HT1080 (cell line): ENCODE measurements at regions not wholly inside any gene's neighbourhood (a gene's known extent, or its start where the extent isn't known, plus 50 kb on each side); places are given as distances from the start of the nearest gene placed in this dataset.
A peak's percentile ranks its signal among the peaks of the same experiment; 100 is the strongest.
"Not testable (repeated sequence)": the region's sequence is repeated elsewhere in the genome, so short reads cannot be mapped to it uniquely, and the experiment has no call there.

ENCODE experiments used
- DNase-seq: peaks from one replicate; pipeline ENCODE4 v3.0.0-alpha.2; 2015; ENCODE audit warnings: low read depth

DNA sequence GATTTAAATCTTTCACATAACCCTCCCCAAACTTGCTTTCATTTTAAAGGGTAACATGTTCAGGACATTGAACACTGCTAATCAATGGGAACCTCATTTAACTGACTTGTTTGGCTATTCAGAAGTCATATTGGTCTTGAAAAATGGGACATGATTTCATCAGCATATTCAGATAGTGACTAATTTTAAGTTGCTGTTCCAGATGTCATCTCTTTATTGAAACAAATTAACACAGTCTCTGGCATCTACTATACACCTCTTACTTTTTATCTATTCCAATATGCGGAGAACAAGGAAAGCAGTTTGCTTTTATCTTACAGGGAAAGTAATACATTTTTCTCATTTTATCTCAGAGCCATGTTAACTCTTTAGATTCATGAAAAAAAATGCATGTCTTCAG, 310.1 kb downstream of the S1PR1 start:
- DNase-seq, result no peak

DNA sequence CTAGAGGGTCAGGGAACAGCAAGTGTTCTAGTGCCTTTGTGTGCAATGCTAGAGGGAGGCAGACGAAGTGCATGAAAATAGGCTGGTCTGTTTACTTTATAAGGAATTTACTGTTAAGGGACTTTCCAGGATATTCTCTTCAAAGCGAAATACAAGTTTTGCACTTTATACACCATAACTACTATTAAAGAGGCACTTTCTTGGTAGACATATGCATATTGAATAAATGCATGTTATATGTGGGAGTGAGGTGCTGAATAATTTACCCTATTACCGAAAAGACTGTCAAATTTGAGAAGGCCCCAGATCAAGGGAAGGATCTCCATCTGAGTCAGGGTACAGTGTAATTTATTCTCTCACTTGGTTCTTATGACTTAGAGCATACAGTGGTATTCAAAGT, 310.5 kb downstream of the S1PR1 start:
- DNase-seq, result no peak

DNA sequence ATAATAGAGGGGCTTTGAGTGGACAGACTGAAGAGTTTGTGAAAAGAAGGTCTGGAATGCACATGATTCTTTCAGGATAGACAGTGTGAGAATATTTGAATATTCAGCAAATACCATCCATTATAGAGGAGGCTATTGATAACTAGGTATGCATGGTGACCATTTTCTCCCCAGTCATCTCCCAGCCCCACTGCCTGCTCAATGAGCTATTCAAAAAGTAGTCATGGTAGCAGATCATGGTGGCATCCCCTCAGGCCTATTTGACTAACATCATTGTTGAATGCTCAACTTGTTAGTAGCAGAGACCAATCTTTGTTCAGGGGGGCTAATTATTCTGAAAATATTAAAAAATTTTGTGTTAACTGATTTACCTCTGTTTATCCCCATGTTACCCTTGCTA, 311.6 kb downstream of the S1PR1 start:
- DNase-seq, result no peak

DNA sequence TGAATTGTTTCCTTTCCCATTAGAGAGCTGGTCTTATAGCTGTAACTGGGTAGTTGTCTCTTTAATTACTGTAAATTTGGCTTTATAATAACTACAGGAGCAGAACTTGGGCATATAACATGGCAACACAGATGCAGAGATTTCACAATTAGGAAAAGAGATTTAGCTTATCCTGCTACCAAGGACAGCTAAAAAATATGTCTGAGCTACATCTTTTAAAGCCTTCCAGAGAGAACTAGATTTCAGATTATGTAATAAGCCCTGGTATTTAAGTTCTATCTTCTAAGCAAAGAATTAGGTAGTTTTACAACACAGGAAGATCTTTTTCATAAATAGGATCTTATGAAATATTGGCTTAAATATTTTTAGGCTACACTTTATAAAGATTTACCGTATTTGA, 313.8 kb downstream of the S1PR1 start:
- DNase-seq, result no peak

DNA sequence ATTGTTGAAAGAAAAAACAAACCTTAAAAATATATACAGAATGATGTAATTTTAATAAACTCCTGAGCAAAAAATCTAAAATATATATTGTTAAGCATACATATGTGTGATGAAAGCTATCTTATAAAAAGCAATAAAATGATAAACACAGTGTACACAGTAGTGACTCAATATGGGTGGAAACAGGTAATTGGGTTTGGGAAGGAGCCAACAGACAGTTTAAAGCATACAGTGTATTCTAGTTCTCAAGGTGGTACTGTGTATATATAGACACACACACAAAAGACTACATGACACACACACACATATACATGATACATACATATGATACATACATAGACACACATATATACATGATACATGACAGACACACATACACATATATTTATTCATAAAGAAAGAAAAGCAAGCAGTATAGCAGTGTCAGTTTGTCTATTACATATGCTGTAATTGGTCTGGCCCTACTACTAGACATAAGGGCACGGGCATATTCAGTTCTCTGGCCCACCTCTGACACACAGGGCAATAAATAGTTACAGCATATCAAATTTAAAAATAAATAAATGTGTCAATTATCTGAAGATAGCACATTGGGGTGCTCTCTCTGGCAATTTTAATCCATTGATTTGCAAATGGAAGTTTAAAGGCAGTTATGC, 330.2 kb downstream of the S1PR1 start:
- DNase-seq, result no peak

DNA sequence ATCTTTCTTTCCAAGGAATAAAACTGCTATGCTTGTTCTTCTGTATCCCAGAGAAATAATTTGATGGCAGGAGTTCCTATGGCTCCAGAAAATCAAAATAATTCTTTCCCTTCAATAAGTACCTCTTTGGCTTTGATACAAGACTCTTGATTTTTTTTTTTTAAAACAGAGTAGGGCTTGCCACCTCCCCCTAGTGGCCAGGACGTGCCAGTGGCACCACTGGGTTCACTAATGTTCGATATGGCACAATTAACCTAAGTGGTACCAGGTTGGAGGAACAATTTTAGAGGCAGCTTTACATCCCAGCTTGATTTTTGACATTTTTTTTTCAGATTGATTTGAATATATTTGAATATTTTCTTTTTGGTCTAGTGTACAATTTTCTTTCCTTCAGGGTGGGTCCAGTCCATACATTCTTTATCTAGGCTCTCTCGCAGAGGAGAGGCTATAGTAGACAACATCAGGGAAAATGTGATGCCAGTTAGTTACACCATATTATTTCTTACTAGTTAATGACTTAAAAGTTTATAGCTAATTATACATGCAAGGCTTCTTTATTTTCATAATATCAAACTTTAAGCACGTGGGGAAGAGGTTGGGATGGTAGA, 330.9 kb downstream of the S1PR1 start:
- DNase-seq, result peak; percentile 54

DNA sequence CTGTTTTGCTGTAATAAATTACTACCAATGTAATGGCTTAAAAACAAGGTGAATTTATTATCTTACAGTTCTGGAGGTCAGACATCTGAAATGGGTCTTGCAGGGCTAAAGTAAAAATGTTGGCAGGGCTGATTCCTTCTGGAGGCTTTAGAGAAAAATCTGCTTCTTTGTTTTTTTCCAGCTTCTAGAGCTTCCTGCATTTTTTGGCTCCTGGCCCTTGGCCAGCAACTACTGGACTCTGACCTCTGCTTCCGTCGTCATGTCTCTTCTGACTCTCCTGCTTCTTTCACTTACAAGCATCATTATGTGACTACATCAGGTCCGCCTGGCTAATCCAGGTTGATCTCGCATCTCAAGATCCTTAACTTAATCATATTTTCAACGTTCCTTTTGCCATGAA, 350.9 kb downstream of the S1PR1 start:
- peak; percentile 48 for DNase-seq

DNA sequence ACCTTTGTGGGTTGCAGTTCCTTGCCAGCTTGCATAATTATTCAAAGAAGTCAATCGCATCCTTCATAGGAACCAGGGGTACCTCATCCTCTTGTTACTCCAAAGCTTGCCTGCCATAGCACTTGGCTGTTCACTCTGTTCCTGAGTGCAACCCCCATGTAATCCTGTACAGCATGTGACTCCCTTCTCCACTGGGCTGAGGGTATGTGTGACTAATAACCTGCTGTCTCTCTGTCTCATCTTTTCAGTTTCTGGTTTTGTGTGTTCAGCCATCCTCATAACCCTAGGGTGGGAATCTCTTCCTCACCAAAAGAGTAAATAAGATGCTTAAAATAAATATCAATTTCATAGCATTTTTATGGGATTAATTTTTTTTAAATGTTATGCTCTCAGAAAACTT, 351.9 kb downstream of the S1PR1 start:
- peak; percentile 38 for DNase-seq

DNA sequence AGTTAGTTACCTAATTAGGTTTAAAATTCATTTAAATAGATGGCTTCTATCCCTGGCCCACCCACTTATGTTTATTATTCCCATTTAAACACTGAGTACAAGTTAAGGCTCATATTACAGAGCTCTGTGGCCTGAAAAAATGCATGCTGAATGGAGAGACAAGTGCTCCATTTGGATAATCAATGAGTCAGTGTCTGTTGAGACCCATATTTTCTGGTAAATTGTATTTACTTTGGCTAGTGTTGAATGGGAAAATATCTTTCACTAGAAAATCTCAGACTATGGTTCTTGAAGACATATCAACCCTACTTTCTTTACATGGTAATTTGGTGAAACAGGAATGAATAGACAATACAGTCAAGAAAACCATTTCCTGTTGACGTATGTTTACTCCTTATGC, 356.0 kb downstream of the S1PR1 start:
- DNase-seq, result peak; percentile 31

DNA sequence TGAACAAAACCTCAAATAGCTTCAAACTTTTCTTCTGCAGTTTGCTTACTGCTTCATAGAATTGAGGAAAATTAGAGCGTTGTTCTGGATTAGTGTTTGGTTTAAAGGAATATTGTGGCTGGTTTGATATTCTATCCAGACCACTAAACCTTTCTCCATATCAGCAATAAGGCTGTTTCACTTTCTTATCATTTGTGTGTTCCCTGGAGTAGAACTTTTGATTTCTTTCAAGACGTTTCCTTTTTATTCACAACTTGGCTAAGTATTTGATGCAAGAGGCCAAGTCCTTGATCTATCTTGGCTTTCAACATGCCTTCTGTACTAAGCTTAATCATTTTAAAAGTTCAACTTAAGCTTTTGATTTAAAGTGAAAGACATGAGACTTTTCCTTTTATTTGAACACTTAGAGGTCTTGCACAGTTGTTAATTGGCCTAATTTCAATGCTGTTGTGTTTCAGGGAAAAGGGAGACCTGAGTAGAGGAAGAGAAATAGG, 359.1 kb downstream of the S1PR1 start:
- no peak for DNase-seq

DNA sequence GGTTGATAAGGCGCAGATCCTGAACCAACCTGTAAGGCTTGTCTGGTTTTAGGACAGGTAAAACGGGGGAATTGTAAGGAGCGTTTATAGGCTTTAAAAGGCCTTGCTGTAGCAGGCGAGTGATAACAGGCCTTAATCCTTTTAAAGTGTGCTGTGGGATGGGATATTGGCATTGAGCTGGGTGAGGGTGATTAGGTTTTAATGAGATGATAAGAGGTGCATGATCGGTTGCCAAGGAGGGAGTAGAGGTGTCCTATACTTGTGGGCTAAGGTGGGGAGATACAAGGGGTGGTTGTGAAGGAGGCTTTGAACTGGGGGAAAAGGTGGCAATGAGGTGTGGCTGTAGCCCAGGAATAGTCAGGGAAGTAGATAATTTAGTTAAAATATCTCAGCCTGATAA, 363.8 kb downstream of the S1PR1 start:
- not testable (repeated sequence) for DNase-seq

DNA sequence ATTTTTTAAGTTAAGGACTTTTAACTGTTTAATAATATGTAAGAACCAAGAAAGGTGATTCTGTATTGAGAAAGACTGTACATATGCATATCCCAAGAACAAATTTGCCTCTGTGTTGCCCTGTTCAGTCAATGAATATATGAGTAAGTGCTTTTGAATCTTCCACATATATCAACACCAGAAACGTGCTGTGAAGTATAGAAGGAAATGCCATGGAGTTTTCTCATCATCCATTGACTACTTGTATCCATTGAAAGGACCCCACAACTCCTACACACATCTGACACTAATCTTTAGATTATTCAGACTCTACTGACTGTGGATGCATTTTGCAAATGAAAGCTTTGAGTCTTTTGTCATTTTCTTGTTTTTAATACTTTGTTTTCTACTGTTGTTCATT, 366.9 kb downstream of the S1PR1 start:
- DNase-seq, result peak; percentile 13

DNA sequence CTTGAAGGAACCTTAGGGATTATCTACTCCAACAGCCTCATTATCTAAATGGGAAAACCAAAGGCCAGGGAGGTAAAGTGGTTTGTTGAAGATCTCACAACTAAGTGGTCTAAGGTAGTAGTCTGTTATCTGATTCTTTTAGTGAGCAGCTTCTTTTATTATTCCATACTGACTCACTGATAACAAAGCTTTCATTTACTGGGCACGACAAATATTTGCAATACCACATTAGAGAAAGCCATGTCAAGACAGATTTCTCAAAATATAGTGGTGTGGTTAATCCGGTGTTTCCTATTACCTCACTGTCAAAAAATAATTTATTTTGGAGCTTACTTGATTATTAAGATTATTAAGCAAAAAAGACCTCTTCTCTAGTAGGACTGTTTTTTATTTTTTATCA, 369.1 kb downstream of the S1PR1 start:
- DNase-seq, result no peak

DNA sequence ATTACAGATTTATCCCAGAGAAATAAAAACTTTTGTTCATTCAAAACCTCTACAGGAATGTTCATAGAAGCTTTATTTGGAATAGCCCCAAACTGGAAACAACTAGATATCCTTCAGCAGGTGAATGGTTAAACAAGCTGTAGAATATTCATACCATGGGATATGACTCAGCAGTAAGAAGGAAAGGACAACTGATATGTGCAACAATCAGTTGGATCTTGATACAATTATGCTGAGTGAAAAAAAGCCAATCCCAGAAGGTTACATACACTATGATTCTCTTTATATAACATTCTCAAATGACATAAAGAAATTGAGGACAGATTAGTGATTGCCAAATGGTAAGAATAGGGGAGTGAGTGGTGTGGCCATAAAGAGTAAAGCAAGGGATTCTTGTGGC, 376.7 kb downstream of the S1PR1 start:
- peak; percentile 50 for DNase-seq

DNA sequence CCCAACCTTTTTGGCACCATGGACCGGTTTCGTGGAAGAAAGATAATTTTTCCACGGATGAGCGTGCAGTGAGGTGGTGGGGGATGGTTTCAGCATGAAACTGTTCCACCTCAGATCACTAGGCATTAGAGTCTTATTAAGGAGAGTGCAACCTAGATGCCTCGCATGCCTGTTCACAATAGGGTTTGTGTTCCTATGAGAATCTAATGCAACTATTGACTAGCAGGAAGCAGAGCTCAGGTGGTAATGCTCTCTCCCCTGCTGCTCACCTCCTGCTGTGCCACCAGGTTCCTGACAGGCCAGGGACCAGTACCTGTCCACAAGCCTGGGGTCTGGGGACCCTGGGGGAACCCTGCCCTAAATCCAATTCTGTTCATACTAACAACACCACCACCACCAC, 377.8 kb downstream of the OLFM3 start:
- no peak for DNase-seq

DNA sequence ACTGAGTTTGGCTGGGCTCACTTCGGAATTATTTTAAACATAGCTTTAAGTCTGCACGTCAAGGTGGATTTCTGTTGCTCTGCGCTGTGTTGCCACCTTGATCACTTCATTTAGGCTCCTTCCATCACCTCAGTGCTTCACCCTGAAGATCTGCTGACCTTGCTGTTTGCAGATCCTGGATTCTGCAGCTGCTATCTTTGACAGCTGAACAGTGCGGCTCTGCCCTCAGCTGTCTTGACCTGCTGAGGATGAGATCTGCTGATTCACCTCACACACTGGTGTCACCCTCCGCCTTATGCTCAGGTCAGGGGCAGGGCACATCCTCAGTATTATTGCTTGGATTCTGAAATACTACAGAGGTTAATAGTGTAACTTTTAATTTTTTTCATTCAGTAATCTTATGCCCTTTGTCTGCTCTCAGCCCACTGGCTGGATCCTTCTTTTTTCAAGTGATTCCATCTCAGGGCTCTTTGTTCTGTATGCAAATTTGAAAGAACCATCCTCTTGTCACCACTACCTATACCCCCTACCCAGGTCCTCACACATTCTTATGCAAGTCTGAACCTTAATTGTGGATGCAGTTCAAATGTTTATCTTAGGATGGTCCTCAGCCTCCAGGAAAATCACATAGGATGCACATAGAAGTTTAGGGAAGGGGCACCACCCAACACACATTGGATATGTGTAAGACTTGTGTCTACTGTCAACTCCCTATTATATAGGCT, 364.0 kb downstream of the OLFM3 start:
- DNase-seq, result no peak

DNA sequence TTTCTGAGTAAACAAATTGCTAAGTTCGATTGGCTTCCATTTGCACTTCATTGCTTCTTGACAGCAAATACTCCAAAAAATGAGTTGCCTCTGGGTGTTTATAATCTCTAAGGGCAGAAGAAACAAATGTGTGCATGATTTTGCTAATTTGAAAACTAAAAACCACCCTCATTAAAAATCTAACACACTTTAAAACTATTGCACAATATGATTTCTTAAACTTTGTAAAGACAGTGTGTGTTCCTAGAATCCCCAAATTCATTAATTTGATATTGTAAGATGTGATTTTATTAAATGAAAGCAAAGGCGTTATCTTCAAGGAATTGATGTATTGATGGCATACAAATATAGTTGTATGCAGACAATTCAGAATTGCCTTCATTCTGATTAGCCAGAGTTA, 350.9 kb downstream of the OLFM3 start:
- DNase-seq, result no peak

DNA sequence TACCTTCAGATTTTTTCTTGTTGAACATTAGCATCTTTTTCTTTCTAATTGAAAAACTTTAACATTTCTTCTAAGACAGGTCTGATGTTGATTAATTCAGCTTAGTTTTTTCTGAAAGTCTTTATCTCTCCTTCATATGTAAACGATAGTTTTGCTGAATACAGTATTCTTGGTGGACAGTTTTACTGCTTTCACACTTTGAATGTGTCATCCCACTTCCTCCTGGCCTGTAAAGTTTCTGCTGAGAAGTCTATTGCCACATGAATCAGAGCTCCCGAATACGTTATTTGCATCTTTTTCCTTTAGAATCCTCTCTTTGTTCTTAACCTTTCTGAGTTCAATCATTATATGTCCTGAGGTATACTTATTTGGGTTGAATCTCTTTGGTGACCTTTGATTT, 344.2 kb downstream of the OLFM3 start:
- DNase-seq, result peak; percentile 6

DNA sequence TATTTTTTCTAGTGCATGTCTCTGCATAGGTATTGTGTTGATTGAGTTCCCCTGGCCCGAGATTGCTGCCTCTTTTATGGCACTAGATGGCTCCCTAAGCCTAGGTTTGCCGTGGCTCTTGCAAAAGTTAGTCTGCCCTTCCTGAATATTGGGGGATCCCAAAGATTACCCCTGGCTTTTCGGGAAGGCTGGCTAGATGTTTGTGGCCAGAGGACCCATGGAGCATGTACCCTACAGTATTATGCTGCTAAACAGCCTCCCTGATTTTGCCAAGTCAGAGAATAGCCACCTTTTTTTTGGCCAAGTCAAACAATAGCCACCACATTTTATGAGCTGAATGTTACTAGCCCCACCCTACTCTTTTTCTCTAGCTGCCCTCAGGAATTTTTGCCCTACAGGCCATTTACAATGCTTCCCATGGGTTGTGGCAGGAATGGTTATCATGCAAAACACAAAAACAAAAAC, 343.2 kb downstream of the OLFM3 start:
- DNase-seq, result peak; percentile 48

DNA sequence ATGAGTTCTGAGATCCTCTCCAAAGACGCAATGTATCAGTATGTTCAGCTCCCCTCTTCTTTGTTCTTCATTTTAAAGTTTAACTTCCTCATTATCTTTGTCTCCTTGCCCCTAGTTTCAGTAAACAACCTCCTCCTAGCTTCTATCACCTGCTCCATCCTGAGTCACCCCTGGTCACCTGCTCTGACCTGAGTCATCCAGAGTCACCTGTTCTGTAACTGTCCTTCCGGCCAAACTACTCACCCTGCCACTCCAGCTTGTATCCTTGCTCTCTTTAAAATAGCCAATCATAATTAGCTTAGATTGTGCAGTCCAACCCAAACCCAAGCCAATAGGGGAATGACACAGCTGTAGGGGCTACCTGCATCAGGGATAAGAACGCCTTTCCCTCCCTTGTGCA, 332.0 kb downstream of the OLFM3 start:
- peak; percentile 12 for DNase-seq

DNA sequence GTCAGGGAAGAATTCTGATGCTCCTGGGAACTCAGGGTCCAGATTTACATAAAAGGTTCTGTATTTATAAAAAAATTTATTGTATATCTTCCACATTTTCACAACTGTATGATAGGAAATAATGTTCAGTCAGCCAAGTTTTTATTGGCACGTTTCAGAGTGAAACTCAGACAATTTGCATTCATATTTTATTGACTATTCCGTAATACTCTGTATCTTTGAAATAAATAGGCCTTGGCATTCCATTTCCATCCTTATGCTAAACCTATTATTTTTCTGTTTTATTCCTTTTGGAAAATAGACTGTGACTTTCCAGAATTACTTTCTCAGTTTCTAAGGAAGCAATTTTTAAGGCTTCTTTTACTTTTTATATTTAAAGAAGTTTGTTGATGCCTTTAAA, 329.0 kb downstream of the OLFM3 start:
- DNase-seq, result no peak

DNA sequence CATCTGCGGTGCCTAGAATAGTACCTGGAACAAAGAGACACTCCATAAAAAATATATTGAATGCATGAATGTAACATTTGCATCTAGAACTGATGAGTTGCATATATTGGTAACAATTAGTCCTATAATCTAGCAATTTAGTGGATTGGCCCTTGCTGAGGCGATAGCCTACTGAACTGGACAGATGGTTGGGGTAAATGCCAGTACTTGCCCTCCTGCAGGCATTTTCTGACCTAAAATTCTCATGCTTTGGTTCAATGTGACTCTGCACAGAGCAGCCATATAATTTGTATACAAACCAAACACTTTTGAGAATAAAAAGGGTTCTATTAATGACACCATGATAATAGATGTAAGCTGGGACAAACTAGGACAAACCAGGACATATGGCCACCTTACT, 313.6 kb downstream of the OLFM3 start:
- no peak for DNase-seq

DNA sequence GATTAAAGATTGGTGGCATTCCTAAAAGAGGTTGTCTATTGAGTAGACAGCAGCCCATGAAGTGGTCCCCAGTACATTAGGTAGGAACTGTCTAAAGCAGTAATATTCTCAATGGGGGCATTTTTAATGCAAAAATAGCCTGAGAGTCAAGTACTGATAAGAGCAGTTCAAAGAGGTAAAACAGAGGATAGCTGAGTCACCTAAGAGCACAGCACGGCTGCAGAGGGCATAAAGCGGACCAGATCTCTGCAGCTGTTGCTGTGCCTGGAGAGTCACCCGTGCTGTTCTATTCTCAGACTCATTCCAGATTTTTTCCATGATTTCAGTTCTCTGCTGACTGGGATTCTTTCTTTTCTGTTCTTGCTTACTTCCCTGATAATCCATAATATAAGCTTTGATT, 313.2 kb downstream of the OLFM3 start:
- no peak for DNase-seq
